IPS-18a (cell line): ENCODE measurements at regions not wholly inside any gene's neighbourhood (a gene's known extent, or its start where the extent isn't known, plus 50 kb on each side); places are given as distances from the start of the nearest gene placed in this dataset.

Experiments used
- H3K27ac ChIP-seq: one replicate; pipeline ENCODE4 v1.5.1; 2013; ENCODE audit warnings: low read length
- H3K27me3 ChIP-seq: one replicate; pipeline ENCODE4 v1.6.1; 2013; ENCODE audit warnings: mild to moderate bottlenecking, low read length; ENCODE audit not compliant: control insufficient read depth, insufficient read depth
- H3K36me3 ChIP-seq: one replicate; pipeline ENCODE4 v1.6.1; 2013; ENCODE audit warnings: low read depth, low read length; ENCODE audit not compliant: control insufficient read depth
- H3K4me1 ChIP-seq: one replicate; pipeline ENCODE4 v1.6.1; 2013; ENCODE audit warnings: low read depth, low read length; ENCODE audit not compliant: control insufficient read depth
- H3K4me3 ChIP-seq: one replicate; pipeline ENCODE4 v1.5.1; 2013; ENCODE audit warnings: low read length
- H3K9ac ChIP-seq: one replicate; pipeline ENCODE4 v1.6.1; 2013; ENCODE audit warnings: mild to moderate bottlenecking, low read length, moderate library complexity
- H3K9me3 ChIP-seq: one replicate; pipeline ENCODE4 v1.6.1; 2013; ENCODE audit warnings: low read depth, low read length; ENCODE audit not compliant: control insufficient read depth

- Histone ChIP-seq H3K4me1 (no peaks in the 10 kb centered on the region), H3K9ac (no peak overlapping the region), H3K36me3 (no peaks in the 10 kb centered on the region), H3K27ac (no peak overlapping the region), H3K4me3 (no peak overlapping the region), H3K9me3 (no peaks in the 10 kb centered on the region), H3K27me3 (no peaks in the 10 kb centered on the region)
These were observed 199.0 kb upstream of the CTBP2 start for GRCh38 chr10:125359401-125359800.

DNA sequence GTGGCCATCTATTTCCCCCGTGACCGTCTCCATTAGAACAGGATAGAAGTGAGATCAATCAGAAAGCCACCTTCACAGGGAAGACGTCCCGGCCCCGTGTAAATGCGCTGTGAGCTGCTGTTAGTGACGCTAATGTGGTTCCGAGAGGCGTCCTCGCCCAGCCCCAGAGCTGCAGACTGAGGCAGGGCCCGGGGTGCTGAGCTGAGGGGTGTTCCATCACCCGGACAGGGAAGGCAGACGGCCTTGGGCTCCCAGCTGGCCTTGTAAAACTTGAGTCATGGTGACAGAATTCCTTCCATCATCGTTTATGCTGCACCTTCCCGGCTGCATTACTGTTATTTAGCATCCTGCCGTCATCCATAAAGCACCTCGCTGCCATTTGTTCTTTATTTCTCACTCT is 195.3 kb upstream of the CTBP2 start:
- Histone ChIP-seq H3K27me3 (no peaks in the 10 kb centered on the region), H3K9me3 (no peaks in the 10 kb centered on the region), H3K9ac (no peak overlapping the region), H3K27ac (no peak overlapping the region), H3K4me3 (no peak overlapping the region), H3K36me3 (no peaks in the 10 kb centered on the region), H3K4me1 (no peaks in the 10 kb centered on the region)

- no peak overlapping the region for H3K4me3 ChIP-seq
- no peaks in the 10 kb centered on the region for H3K36me3 ChIP-seq
- no peaks in the 10 kb centered on the region for H3K27me3 ChIP-seq
- no peaks in the 10 kb centered on the region for H3K9me3 ChIP-seq
- no peaks in the 10 kb centered on the region for H3K4me1 ChIP-seq
- H3K27ac ChIP-seq: no peak overlapping the region
- no peak overlapping the region for H3K9ac ChIP-seq
These were observed 190.2 kb upstream of the CTBP2 start for GRCh38 chr10:125350519-125350918.

GRCh38 chr10:125348536-125348935 is 188.2 kb upstream of the CTBP2 start:
- no peaks in the 10 kb centered on the region for H3K27me3 ChIP-seq
- H3K9me3 ChIP-seq: no peaks in the 10 kb centered on the region
- no peaks in the 10 kb centered on the region for H3K4me1 ChIP-seq
- no peak overlapping the region for H3K4me3 ChIP-seq
- no peak overlapping the region for H3K9ac ChIP-seq
- no peak overlapping the region for H3K27ac ChIP-seq
- no peaks in the 10 kb centered on the region for H3K36me3 ChIP-seq

DNA sequence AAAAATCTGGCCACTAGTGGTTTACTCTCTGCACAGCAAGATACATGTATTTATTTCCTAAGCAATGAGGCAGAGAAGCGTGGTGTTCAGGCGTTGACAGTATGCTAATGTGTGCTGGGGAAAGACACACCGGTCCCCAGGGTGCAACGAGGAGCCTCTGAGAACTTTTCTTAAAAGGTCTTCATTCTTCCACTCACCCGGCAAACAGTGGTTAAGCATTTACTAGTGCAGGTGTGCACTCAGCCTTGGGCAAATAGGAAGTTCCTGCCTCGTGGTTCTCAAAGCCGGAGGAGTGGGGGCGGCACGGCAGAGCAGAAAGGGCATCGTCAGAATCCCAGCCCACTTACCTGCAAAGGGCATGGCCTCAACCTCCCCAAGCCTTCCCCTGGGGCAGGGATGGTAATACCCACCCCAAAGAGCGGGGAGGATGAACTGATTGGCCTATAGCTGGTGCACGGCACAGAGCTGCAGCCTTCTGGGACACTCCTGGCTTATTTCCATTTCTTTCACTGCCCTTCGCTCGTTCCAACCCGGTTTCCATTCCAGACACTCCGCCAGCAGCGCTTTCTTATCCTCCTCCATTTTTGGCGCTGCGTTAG is 184.3 kb upstream of the CTBP2 start:
- no peaks in the 10 kb centered on the region for H3K9me3 ChIP-seq
- no peak overlapping the region for H3K27ac ChIP-seq
- H3K36me3 ChIP-seq: no peaks in the 10 kb centered on the region
- H3K4me3 ChIP-seq: no peak overlapping the region
- H3K4me1 ChIP-seq: no peaks in the 10 kb centered on the region
- no peak overlapping the region for H3K9ac ChIP-seq
- H3K27me3 ChIP-seq: no peaks in the 10 kb centered on the region

GRCh38 chr10:125343983-125344382 is 183.6 kb upstream of the CTBP2 start:
- no peaks in the 10 kb centered on the region for H3K9me3 ChIP-seq
- no peak overlapping the region for H3K9ac ChIP-seq
- no peaks in the 10 kb centered on the region for H3K4me1 ChIP-seq
- H3K27me3 ChIP-seq: no peaks in the 10 kb centered on the region
- no peak overlapping the region for H3K27ac ChIP-seq
- no peaks in the 10 kb centered on the region for H3K36me3 ChIP-seq
- no peak overlapping the region for H3K4me3 ChIP-seq

DNA sequence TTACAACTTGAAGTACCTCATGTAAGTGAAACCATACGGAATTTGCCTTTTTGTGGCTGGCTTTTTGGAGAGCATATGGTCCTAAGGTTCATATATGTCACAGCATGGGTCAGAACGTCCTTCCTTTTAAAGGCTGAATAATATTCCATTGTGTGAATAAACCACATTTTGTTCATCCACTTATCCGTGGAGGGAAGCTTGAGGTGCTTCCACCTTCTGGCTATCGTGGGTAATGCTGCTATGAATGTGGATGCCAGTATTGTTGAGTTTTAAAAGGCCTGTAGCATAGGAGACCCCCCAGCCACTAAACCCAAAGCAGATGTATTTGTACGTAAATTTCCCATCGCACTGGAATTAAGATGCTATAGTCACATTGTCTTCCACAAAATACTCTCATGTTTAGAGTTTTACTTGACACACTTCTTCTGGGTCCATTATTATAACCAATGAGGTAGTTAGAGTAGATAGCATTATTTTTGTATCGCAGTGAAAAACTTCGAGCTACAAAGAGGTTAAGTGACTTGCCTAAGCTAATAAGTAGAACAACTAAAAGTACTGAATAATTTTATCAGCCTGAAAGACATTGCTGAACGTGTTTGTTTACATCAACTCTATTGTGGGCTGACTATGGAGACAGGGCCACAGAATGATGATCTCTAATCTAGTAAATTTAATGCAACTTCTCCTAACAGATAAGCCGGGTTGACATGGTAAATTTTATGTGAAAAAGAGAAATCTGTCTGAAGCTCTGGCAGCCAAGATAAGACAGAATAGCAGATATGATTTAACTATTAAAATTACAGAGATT is 183.0 kb upstream of the CTBP2 start:
- H3K27ac ChIP-seq: no peak overlapping the region
- no peaks in the 10 kb centered on the region for H3K9me3 ChIP-seq
- H3K4me3 ChIP-seq: no peak overlapping the region
- H3K36me3 ChIP-seq: no peaks in the 10 kb centered on the region
- H3K9ac ChIP-seq: no peak overlapping the region
- H3K4me1 ChIP-seq: no peaks in the 10 kb centered on the region
- H3K27me3 ChIP-seq: no peaks in the 10 kb centered on the region

DNA sequence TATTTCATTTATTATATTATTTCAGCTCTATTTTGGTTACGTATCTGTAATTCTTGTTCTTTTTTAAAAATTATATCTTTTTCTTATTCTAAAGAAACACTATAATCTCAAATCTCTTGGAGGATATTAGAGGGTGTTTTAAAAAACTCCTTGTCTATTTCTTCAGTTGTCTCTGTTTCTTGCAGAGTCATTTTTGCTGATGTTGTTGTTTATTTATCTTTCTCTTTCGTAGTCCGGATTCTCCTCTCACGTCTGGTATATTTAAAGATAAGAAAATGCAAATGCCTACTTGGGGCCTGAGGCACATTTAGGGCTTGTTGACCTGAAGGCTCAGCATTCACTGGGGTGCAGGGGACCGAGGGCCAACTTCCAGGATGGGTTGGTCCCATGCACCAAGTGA is 181.2 kb upstream of the CTBP2 start:
- no peak overlapping the region for H3K27ac ChIP-seq
- no peaks in the 10 kb centered on the region for H3K27me3 ChIP-seq
- H3K4me1 ChIP-seq: no peaks in the 10 kb centered on the region
- no peaks in the 10 kb centered on the region for H3K9me3 ChIP-seq
- no peak overlapping the region for H3K9ac ChIP-seq
- H3K4me3 ChIP-seq: no peak overlapping the region
- no peaks in the 10 kb centered on the region for H3K36me3 ChIP-seq

- Histone ChIP-seq H3K27ac (no peak overlapping the region), H3K4me1 (no peaks in the 10 kb centered on the region), H3K36me3 (no peaks in the 10 kb centered on the region), H3K27me3 (no peaks in the 10 kb centered on the region), H3K4me3 (no peak overlapping the region), H3K9me3 (no peaks in the 10 kb centered on the region), H3K9ac (no peak overlapping the region)
These were observed 180.5 kb upstream of the CTBP2 start for GRCh38 chr10:125340903-125341302.

DNA sequence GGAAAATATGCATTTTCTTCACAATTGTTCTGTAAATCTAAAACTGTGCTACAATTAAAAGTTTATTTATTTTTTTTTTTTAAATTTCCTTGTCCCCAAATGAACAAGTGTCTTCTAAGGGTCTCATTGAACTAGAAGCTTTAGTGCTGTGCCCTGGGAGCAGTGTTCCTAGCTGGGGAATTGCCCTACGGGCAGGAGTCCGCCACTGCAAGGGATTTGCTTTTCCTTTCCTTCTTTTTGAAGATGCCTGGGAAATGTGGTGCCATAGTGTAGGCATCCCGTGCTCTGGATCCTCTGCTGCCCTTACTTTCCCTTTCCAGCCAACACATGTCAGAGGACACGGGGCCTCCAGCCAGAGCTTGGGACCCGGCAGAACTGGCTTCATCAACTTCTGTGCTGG is 177.1 kb upstream of the CTBP2 start:
- no peaks in the 10 kb centered on the region for H3K4me1 ChIP-seq
- no peaks in the 10 kb centered on the region for H3K9me3 ChIP-seq
- H3K27ac ChIP-seq: no peak overlapping the region
- no peak overlapping the region for H3K4me3 ChIP-seq
- no peak overlapping the region for H3K9ac ChIP-seq
- H3K27me3 ChIP-seq: no peaks in the 10 kb centered on the region
- no peaks in the 10 kb centered on the region for H3K36me3 ChIP-seq

DNA sequence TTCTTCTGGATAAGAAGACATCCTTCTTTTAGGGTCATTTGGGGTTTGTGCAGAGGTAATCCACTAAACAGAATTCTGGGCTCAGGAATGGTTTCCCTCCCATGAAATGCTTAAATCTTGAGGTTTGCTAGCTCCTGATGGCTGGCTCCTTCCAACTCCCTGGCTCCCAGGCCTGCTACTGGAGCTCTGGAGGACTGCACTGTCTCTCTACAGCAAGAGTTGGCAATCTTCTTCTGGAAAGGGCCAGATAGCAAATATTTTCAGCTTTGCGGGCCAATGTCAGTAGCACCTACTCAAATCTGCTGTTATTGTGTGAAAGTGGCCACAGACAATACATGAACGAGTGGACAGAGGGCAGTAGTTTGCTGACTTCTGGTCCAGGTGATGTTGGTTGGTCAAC is 174.2 kb upstream of the CTBP2 start:
- Histone ChIP-seq H3K36me3 (no peaks in the 10 kb centered on the region), H3K9me3 (no peaks in the 10 kb centered on the region), H3K27ac (no peak overlapping the region), H3K27me3 (no peaks in the 10 kb centered on the region), H3K9ac (no peak overlapping the region), H3K4me1 (no peaks in the 10 kb centered on the region), H3K4me3 (no peak overlapping the region)

DNA sequence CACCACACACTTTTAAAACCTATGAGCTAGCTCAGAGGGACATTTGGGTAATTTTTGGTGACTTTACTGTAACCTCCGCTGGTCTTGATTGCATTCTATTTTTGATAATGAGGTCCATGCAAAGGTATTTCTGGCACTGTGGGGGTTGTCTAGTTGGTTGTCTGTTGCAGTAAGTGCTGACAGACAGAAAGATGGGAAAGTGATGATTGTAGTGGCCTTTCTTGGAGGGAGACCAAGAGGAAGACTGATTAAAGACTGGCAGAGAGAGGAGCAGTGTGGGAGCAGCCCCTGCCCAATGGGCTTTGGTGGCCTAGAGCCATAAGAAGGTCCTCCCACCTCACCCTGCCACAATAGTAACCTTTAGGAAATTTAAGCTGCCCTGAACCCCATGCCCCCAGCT is 173.4 kb upstream of the CTBP2 start:
- H3K4me1 ChIP-seq: no peaks in the 10 kb centered on the region
- no peak overlapping the region for H3K27ac ChIP-seq
- no peak overlapping the region for H3K9ac ChIP-seq
- H3K36me3 ChIP-seq: no peaks in the 10 kb centered on the region
- H3K27me3 ChIP-seq: no peaks in the 10 kb centered on the region
- H3K9me3 ChIP-seq: no peaks in the 10 kb centered on the region
- no peak overlapping the region for H3K4me3 ChIP-seq
